ENCODE measurements at regions not wholly inside any gene's neighbourhood (a gene's known extent, or its start where the extent isn't known, plus 50 kb on each side); places are given as distances from the start of the nearest gene placed in this dataset.
A peak's percentile ranks its signal among the peaks of the same experiment; 100 is the strongest.
"Not testable (repeated sequence)": the region's sequence is repeated elsewhere in the genome, so short reads cannot be mapped to it uniquely, and the experiment has no call there.

- Histone ChIP-seq H3K27me3 (ENCODE audit: control insufficient read depth, insufficient read depth, low read length) (no peaks in the 10 kb centered on the region), H3K4me3 (ENCODE audit: low read depth, low read length) (no peak overlapping the region), H3K36me3 (ENCODE audit: control insufficient read depth, insufficient read depth, low read length) (no peaks in the 10 kb centered on the region), H3K27ac (ENCODE audit: insufficient read depth, low read length, poor library complexity, severe bottlenecking) (no peak overlapping the region), H3K9me3 (ENCODE audit: control insufficient read depth in 2 of 2, low read length in 2 of 2) (no peaks in the 10 kb centered on the region), H3K4me1 (ENCODE audit: control insufficient read depth, insufficient read depth, low read length, poor library complexity, severe bottlenecking) (no peaks in the 10 kb centered on the region)
- Mint-ChIP-seq H3K27me3 (no peaks in the 10 kb centered on the region), H3K36me3 (no peaks in the 10 kb centered on the region), H3K4me3 (no peak overlapping the region), H3K4me1 (no peaks in the 10 kb centered on the region), H3K9me3 (no peaks in the 10 kb centered on the region), H3K27ac (peak overlapping the region in 1 of 3 donors; percentile 17)
- DNase-seq (no peak), ATAC-seq (ENCODE audit: low read depth in 2 of 2) (no peak)
Measured at GRCh38 chr2:238774071-238774470, 73.8 kb upstream of the TWIST2 start.

GRCh38 chr2:238774980-238775509 lies 72.8 kb upstream of the TWIST2 start:
- no peak for ATAC-seq (ENCODE audit: low read depth in 2 of 2)

GRCh38 chr2:238775591-238775990 lies 72.3 kb upstream of the TWIST2 start:
- no peaks in the 10 kb centered on the region for H3K36me3 ChIP-seq (ENCODE audit: control insufficient read depth, insufficient read depth, low read length)
- H3K27ac ChIP-seq (ENCODE audit: insufficient read depth, low read length, poor library complexity, severe bottlenecking) = no peak overlapping the region
- H3K9me3 Mint-ChIP-seq = no peaks in the 10 kb centered on the region
- H3K4me3 Mint-ChIP-seq = no peak overlapping the region
- H3K4me3 ChIP-seq (ENCODE audit: low read depth, low read length) = no peak overlapping the region
- H3K27me3 ChIP-seq (ENCODE audit: control insufficient read depth, insufficient read depth, low read length) = no peaks in the 10 kb centered on the region
- H3K36me3 Mint-ChIP-seq = no peaks in the 10 kb centered on the region
- H3K27ac Mint-ChIP-seq = peak overlapping the region in 1 of 3 donors; percentile 81
- H3K4me1 Mint-ChIP-seq = no peaks in the 10 kb centered on the region
- no peak for DNase-seq
- H3K9me3 ChIP-seq (ENCODE audit: control insufficient read depth in 2 of 2, low read length in 2 of 2) = no peaks in the 10 kb centered on the region
- no peak for ATAC-seq (ENCODE audit: low read depth in 2 of 2)
- no peaks in the 10 kb centered on the region for H3K27me3 Mint-ChIP-seq
- no peaks in the 10 kb centered on the region for H3K4me1 ChIP-seq (ENCODE audit: control insufficient read depth, insufficient read depth, low read length, poor library complexity, severe bottlenecking)

More at GRCh38 chr2:238774980-238775509, 72.8 kb upstream of the TWIST2 start:
- Histone ChIP-seq H3K27ac (ENCODE audit: insufficient read depth, low read length, poor library complexity, severe bottlenecking) (no peak overlapping the region), H3K27me3 (ENCODE audit: control insufficient read depth, insufficient read depth, low read length) (no peaks in the 10 kb centered on the region), H3K4me1 (ENCODE audit: control insufficient read depth, insufficient read depth, low read length, poor library complexity, severe bottlenecking) (no peaks in the 10 kb centered on the region), H3K36me3 (ENCODE audit: control insufficient read depth, insufficient read depth, low read length) (no peaks in the 10 kb centered on the region), H3K9me3 (ENCODE audit: control insufficient read depth in 2 of 2, low read length in 2 of 2) (no peaks in the 10 kb centered on the region), H3K4me3 (ENCODE audit: low read depth, low read length) (no peak overlapping the region)
- Mint-ChIP-seq H3K9me3 (no peaks in the 10 kb centered on the region), H3K27me3 (no peaks in the 10 kb centered on the region), H3K4me3 (no peak overlapping the region), H3K27ac (peak overlapping the region in 1 of 3 donors; percentile 81), H3K36me3 (no peaks in the 10 kb centered on the region), H3K4me1 (no peaks in the 10 kb centered on the region)
- no peak for DNase-seq

- no peak overlapping the region for H3K4me3 Mint-ChIP-seq
- H3K27ac ChIP-seq (ENCODE audit: insufficient read depth, low read length, poor library complexity, severe bottlenecking) = no peak overlapping the region
- H3K27me3 ChIP-seq (ENCODE audit: control insufficient read depth, insufficient read depth, low read length) = no peaks in the 10 kb centered on the region
- H3K4me3 ChIP-seq (ENCODE audit: low read depth, low read length) = no peak overlapping the region
- H3K4me1 Mint-ChIP-seq = no peaks in the 10 kb centered on the region
- peaks cover 2% of the 10 kb centered on the region for H3K27me3 Mint-ChIP-seq
- DNase-seq = no peak
- no peaks in the 10 kb centered on the region for H3K36me3 Mint-ChIP-seq
- H3K27ac Mint-ChIP-seq = no peak overlapping the region
- ATAC-seq (ENCODE audit: low read depth in 2 of 2) = no peak
- no peaks in the 10 kb centered on the region for H3K4me1 ChIP-seq (ENCODE audit: control insufficient read depth, insufficient read depth, low read length, poor library complexity, severe bottlenecking)
- no peaks in the 10 kb centered on the region for H3K9me3 ChIP-seq (ENCODE audit: control insufficient read depth in 2 of 2, low read length in 2 of 2)
- no peaks in the 10 kb centered on the region for H3K36me3 ChIP-seq (ENCODE audit: control insufficient read depth, insufficient read depth, low read length)
- peaks cover 0 to 2% (median 0%) of the 10 kb centered on the region in 7 donors for H3K9me3 Mint-ChIP-seq
Measured at GRCh38 chr2:238776003-238776760, 71.7 kb upstream of the TWIST2 start.

GRCh38 chr2:238776761-238777046 lies 71.2 kb upstream of the TWIST2 start:
- not testable (repeated sequence) for H3K27ac Mint-ChIP-seq, H3K4me3 Mint-ChIP-seq

GRCh38 chr2:238777369-238778067 lies 70.4 kb upstream of the TWIST2 start:
- Mint-ChIP-seq H3K27ac (no peak overlapping the region), H3K4me3 (no peak overlapping the region), H3K9me3 (peaks cover 0 to 9% (median 0%) of the 10 kb centered on the region in 7 donors), H3K4me1 (no peaks in the 10 kb centered on the region), H3K36me3 (no peaks in the 10 kb centered on the region), H3K27me3 (peaks cover 4% of the 10 kb centered on the region)
- no peaks in the 10 kb centered on the region for H3K9me3 ChIP-seq (ENCODE audit: control insufficient read depth in 2 of 2, low read length in 2 of 2)
- H3K27ac ChIP-seq (ENCODE audit: insufficient read depth, low read length, poor library complexity, severe bottlenecking) = no peak overlapping the region
- H3K4me3 ChIP-seq (ENCODE audit: low read depth, low read length) = no peak overlapping the region
- no peak for DNase-seq
- no peaks in the 10 kb centered on the region for H3K36me3 ChIP-seq (ENCODE audit: control insufficient read depth, insufficient read depth, low read length)
- no peaks in the 10 kb centered on the region for H3K27me3 ChIP-seq (ENCODE audit: control insufficient read depth, insufficient read depth, low read length)
- H3K4me1 ChIP-seq (ENCODE audit: control insufficient read depth, insufficient read depth, low read length, poor library complexity, severe bottlenecking) = no peaks in the 10 kb centered on the region
- no peak for ATAC-seq (ENCODE audit: low read depth in 2 of 2)

More at GRCh38 chr2:238776761-238777046, 71.2 kb upstream of the TWIST2 start:
- H3K9me3 ChIP-seq (ENCODE audit: control insufficient read depth in 2 of 2, low read length in 2 of 2); DNase-seq; H3K27me3 Mint-ChIP-seq; H3K36me3 Mint-ChIP-seq; H3K4me1 Mint-ChIP-seq; H3K4me1 ChIP-seq (ENCODE audit: control insufficient read depth, insufficient read depth, low read length, poor library complexity, severe bottlenecking); H3K27ac ChIP-seq (ENCODE audit: insufficient read depth, low read length, poor library complexity, severe bottlenecking); H3K9me3 Mint-ChIP-seq; ATAC-seq (ENCODE audit: low read depth in 2 of 2); H3K36me3 ChIP-seq (ENCODE audit: control insufficient read depth, insufficient read depth, low read length); H3K4me3 ChIP-seq (ENCODE audit: low read depth, low read length); H3K27me3 ChIP-seq (ENCODE audit: control insufficient read depth, insufficient read depth, low read length): not testable (repeated sequence)

- Histone ChIP-seq H3K4me1 (ENCODE audit: control insufficient read depth, insufficient read depth, low read length, poor library complexity, severe bottlenecking) (no peaks in the 10 kb centered on the region), H3K36me3 (ENCODE audit: control insufficient read depth, insufficient read depth, low read length) (no peaks in the 10 kb centered on the region), H3K9me3 (ENCODE audit: control insufficient read depth in 2 of 2, low read length in 2 of 2) (no peaks in the 10 kb centered on the region), H3K27ac (ENCODE audit: insufficient read depth, low read length, poor library complexity, severe bottlenecking) (no peak overlapping the region), H3K4me3 (ENCODE audit: low read depth, low read length) (no peak overlapping the region), H3K27me3 (ENCODE audit: control insufficient read depth, insufficient read depth, low read length) (no peaks in the 10 kb centered on the region)
- no peak for ATAC-seq (ENCODE audit: low read depth in 2 of 2)
- no peaks in the 10 kb centered on the region for H3K4me1 Mint-ChIP-seq
- peak; percentile 15 to 54 (median 29) for DNase-seq
- no peaks in the 10 kb centered on the region for H3K36me3 Mint-ChIP-seq
- H3K27me3 Mint-ChIP-seq = peaks cover 12% of the 10 kb centered on the region
- no peak overlapping the region for H3K27ac Mint-ChIP-seq
- no peak overlapping the region for H3K4me3 Mint-ChIP-seq
- H3K9me3 Mint-ChIP-seq = peaks cover 0 to 9% (median 0%) of the 10 kb centered on the region in 7 donors
Measured at GRCh38 chr2:238784671-238785527, 63.0 kb upstream of the TWIST2 start.
